ENCODE measurements at regions not wholly inside any gene's neighbourhood (a gene's known extent, or its start where the extent isn't known, plus 50 kb on each side); places are given as distances from the start of the nearest gene placed in this dataset.
A peak's percentile ranks its signal among the peaks of the same experiment; 100 is the strongest.

DNA sequence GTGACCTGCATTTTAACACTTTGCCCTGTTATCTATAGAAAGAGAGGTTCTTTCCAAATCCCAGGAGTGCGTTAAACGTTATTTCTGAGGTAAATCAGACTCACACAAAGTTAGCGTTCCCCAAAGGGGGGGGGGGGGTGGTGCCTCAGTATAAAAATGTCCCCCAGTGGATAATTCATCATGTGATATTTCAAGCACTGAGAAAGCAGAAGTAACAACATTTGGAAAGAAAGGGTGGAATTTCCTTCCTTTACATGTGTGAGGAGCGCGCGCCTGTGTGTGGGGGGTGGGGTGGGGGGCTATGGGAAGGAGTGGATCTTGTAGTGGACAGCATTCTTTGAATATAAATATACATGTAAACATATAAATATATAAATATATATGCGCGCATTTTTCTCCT is 630.9 kb downstream of the NYAP2 start:
- Mint-ChIP-seq H3K4me1 (ENCODE audit: low read depth) (peaks cover 16% of the 10 kb centered on the region), H3K36me3 (ENCODE audit: insufficient read depth) (no peaks in the 10 kb centered on the region), H3K9me3 (no peaks in the 10 kb centered on the region), H3K27me3 (ENCODE audit: low read depth) (peaks cover 36% of the 10 kb centered on the region), H3K4me3 (no peak overlapping the region)
- DNase-seq (no peak), ATAC-seq (no peak)

DNA sequence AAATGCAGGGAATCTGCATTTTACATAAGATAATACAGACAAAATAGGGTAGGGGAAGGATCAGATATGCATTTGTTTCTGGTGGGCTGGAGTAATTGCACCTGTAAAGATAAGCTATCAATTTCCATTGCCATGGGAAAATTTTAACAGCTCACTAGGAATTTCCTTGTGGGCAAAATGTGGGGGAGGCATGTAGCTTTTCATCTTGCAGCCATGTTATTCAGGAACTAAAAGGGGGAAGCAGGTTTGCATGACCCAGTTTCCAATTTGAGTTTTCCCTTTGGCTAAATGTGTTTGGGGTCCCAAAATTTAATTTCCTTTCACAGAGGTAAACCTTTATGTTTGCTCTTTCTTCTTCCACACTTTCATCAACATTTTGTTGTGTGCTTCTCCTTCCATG is 624.4 kb downstream of the NYAP2 start:
- no peak overlapping the region for H3K4me3 Mint-ChIP-seq

GRCh38 chr2:226023383-226023782 is 623.9 kb downstream of the NYAP2 start:
- ATAC-seq (no peak), DNase-seq (no peak)
- Mint-ChIP-seq H3K27me3 (ENCODE audit: low read depth) (peaks cover 3% of the 10 kb centered on the region), H3K4me1 (ENCODE audit: low read depth) (peaks cover 3% of the 10 kb centered on the region), H3K9me3 (peaks cover 7% of the 10 kb centered on the region), H3K36me3 (ENCODE audit: insufficient read depth) (no peaks in the 10 kb centered on the region), H3K4me3 (no peak overlapping the region)

More for the DNA sequence above, 624.4 kb downstream of the NYAP2 start:
- Mint-ChIP-seq H3K9me3 (peaks cover 5% of the 10 kb centered on the region), H3K27me3 (ENCODE audit: low read depth) (peaks cover 5% of the 10 kb centered on the region), H3K4me1 (ENCODE audit: low read depth) (peaks cover 3% of the 10 kb centered on the region), H3K36me3 (ENCODE audit: insufficient read depth) (no peaks in the 10 kb centered on the region)
- no peak for DNase-seq
- no peak for ATAC-seq

- ATAC-seq (no peak), DNase-seq (no peak)
- H3K4me3 Mint-ChIP-seq = no peak overlapping the region
- H3K9me3 Mint-ChIP-seq = peaks cover 13% of the 10 kb centered on the region
- H3K4me1 Mint-ChIP-seq (ENCODE audit: low read depth) = peaks cover 6% of the 10 kb centered on the region
- H3K27me3 Mint-ChIP-seq (ENCODE audit: low read depth) = no peaks in the 10 kb centered on the region
- no peaks in the 10 kb centered on the region for H3K36me3 Mint-ChIP-seq (ENCODE audit: insufficient read depth)
Measured at GRCh38 chr2:226020956-226021355, 621.4 kb downstream of the NYAP2 start.

GRCh38 chr2:226020176-226020575 is 620.7 kb downstream of the NYAP2 start:
- H3K4me1 Mint-ChIP-seq (ENCODE audit: low read depth) = peaks cover 6% of the 10 kb centered on the region
- no peaks in the 10 kb centered on the region for H3K27me3 Mint-ChIP-seq (ENCODE audit: low read depth)
- ATAC-seq = no peak
- no peak overlapping the region for H3K4me3 Mint-ChIP-seq
- H3K9me3 Mint-ChIP-seq = peaks cover 13% of the 10 kb centered on the region
- no peaks in the 10 kb centered on the region for H3K36me3 Mint-ChIP-seq (ENCODE audit: insufficient read depth)
- DNase-seq = no peak

DNA sequence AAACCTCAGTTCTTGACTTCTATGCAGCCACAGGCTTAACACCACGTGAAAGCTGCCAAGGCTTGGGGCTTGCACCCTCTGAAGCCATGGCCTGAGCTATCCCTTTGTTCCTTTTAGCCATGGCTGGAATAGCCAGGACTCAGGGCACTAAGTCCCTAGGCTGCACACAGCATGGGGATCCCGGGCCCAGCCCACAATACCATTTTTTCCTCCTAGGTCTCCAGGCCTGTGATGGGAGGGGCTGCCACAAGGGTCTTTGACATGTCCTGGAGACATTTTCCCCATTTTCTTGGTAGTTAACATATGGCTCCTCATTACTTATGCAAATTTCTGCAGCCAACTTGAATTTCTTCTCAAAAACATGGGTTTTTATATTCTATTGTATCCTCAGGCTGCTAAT is 619.1 kb downstream of the NYAP2 start:
- H3K36me3 Mint-ChIP-seq (ENCODE audit: insufficient read depth) = no peaks in the 10 kb centered on the region
- H3K4me1 Mint-ChIP-seq (ENCODE audit: low read depth) = peaks cover 6% of the 10 kb centered on the region
- H3K4me3 Mint-ChIP-seq = no peak overlapping the region
- no peak for ATAC-seq
- DNase-seq = no peak
- peaks cover 13% of the 10 kb centered on the region for H3K9me3 Mint-ChIP-seq
- H3K27me3 Mint-ChIP-seq (ENCODE audit: low read depth) = no peaks in the 10 kb centered on the region

- DNase-seq = no peak
- no peaks in the 10 kb centered on the region for H3K36me3 Mint-ChIP-seq (ENCODE audit: insufficient read depth)
- no peaks in the 10 kb centered on the region for H3K27me3 Mint-ChIP-seq (ENCODE audit: low read depth)
- no peak overlapping the region for H3K4me3 Mint-ChIP-seq
- H3K9me3 Mint-ChIP-seq = peaks cover 13% of the 10 kb centered on the region
- peaks cover 6% of the 10 kb centered on the region for H3K4me1 Mint-ChIP-seq (ENCODE audit: low read depth)
- ATAC-seq = peak; percentile 75 to 80
Measured at GRCh38 chr2:226017537-226017936, 618.0 kb downstream of the NYAP2 start.

DNA sequence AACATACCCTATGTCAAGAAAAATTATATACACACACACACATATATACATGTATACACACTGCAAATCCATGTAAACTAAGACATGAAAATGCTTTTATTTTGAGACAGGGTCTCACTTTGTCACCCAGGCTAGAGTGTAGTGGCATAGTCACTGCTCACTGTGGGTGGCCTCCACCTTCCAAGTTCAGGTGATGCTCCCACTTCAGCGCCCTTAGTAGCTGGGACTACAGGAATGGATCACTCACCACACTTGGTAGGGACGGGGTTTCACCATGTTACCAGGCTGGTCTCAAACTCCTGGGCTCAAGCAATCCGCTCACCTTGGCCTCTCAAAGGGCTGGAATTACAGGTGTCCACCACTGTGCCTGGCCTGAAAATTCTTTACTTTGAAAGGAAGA is 617.6 kb downstream of the NYAP2 start:
- Mint-ChIP-seq H3K27me3 (ENCODE audit: low read depth) (no peaks in the 10 kb centered on the region), H3K9me3 (peaks cover 13% of the 10 kb centered on the region), H3K4me3 (no peak overlapping the region), H3K36me3 (ENCODE audit: insufficient read depth) (no peaks in the 10 kb centered on the region), H3K4me1 (ENCODE audit: low read depth) (peaks cover 6% of the 10 kb centered on the region)
- ATAC-seq (peak; percentile 8 to 29), DNase-seq (no peak)

- ATAC-seq (no peak), DNase-seq (no peak)
- Mint-ChIP-seq H3K4me3 (no peak overlapping the region), H3K27me3 (ENCODE audit: low read depth) (peaks cover 6% of the 10 kb centered on the region), H3K4me1 (ENCODE audit: low read depth) (no peaks in the 10 kb centered on the region), H3K9me3 (no peaks in the 10 kb centered on the region), H3K36me3 (ENCODE audit: insufficient read depth) (no peaks in the 10 kb centered on the region)
Measured at GRCh38 chr2:226011716-226012450, 612.4 kb downstream of the NYAP2 start.

- no peak overlapping the region for H3K4me3 Mint-ChIP-seq
- ATAC-seq (no peak), DNase-seq (no peak)
- H3K4me1 Mint-ChIP-seq (ENCODE audit: low read depth) = no peaks in the 10 kb centered on the region
- H3K9me3 Mint-ChIP-seq = no peaks in the 10 kb centered on the region
- no peaks in the 10 kb centered on the region for H3K36me3 Mint-ChIP-seq (ENCODE audit: insufficient read depth)
- no peaks in the 10 kb centered on the region for H3K27me3 Mint-ChIP-seq (ENCODE audit: low read depth)
Measured at GRCh38 chr2:226002438-226002837, 602.9 kb downstream of the NYAP2 start.

GRCh38 chr2:226001716-226002115 is 602.2 kb downstream of the NYAP2 start:
- H3K27me3 Mint-ChIP-seq (ENCODE audit: low read depth) = no peaks in the 10 kb centered on the region
- H3K4me3 Mint-ChIP-seq = no peak overlapping the region
- no peak for DNase-seq
- no peaks in the 10 kb centered on the region for H3K4me1 Mint-ChIP-seq (ENCODE audit: low read depth)
- H3K9me3 Mint-ChIP-seq = no peaks in the 10 kb centered on the region
- no peak for ATAC-seq
- no peaks in the 10 kb centered on the region for H3K36me3 Mint-ChIP-seq (ENCODE audit: insufficient read depth)

- DNase-seq = no peak
- Mint-ChIP-seq H3K9me3 (no peaks in the 10 kb centered on the region), H3K4me3 (no peak overlapping the region), H3K4me1 (ENCODE audit: low read depth) (no peaks in the 10 kb centered on the region), H3K27me3 (ENCODE audit: low read depth) (no peaks in the 10 kb centered on the region), H3K36me3 (ENCODE audit: insufficient read depth) (no peaks in the 10 kb centered on the region)
- ATAC-seq = no peak
Measured at GRCh38 chr2:225999692-226000091, 600.2 kb downstream of the NYAP2 start.

- H3K9me3 Mint-ChIP-seq = no peaks in the 10 kb centered on the region
- H3K27me3 Mint-ChIP-seq (ENCODE audit: low read depth) = no peaks in the 10 kb centered on the region
- no peak for ATAC-seq
- no peaks in the 10 kb centered on the region for H3K4me1 Mint-ChIP-seq (ENCODE audit: low read depth)
- no peaks in the 10 kb centered on the region for H3K36me3 Mint-ChIP-seq (ENCODE audit: insufficient read depth)
- DNase-seq = no peak
- H3K4me3 Mint-ChIP-seq = no peak overlapping the region
Measured at GRCh38 chr2:225998653-225999052, 599.1 kb downstream of the NYAP2 start.

GRCh38 chr2:225998116-225998515 is 598.6 kb downstream of the NYAP2 start:
- Mint-ChIP-seq H3K27me3 (ENCODE audit: low read depth) (no peaks in the 10 kb centered on the region), H3K4me1 (ENCODE audit: low read depth) (no peaks in the 10 kb centered on the region), H3K9me3 (no peaks in the 10 kb centered on the region), H3K4me3 (no peak overlapping the region), H3K36me3 (ENCODE audit: insufficient read depth) (no peaks in the 10 kb centered on the region)
- ATAC-seq (no peak), DNase-seq (no peak)

DNA sequence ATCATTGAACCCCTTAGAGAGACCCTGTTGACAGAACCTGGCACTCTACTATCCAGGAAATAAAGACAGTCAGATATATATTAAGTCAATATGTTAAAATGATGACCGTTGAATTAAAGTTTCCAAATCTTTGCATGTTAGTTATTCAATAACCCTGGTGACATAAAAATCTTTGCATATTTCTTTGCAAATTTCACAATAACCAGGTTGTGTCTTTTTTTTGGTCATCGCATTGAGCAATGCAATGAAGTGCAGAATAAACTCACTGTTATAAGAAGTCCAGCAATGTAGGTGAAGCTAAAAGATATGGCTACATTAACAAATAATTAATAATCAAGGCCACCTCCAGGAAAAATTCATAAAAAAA is 596.9 kb downstream of the NYAP2 start:
- Mint-ChIP-seq H3K4me1 (ENCODE audit: low read depth) (no peaks in the 10 kb centered on the region), H3K9me3 (no peaks in the 10 kb centered on the region), H3K4me3 (no peak overlapping the region), H3K36me3 (ENCODE audit: insufficient read depth) (no peaks in the 10 kb centered on the region), H3K27me3 (ENCODE audit: low read depth) (no peaks in the 10 kb centered on the region)
- DNase-seq = no peak
- ATAC-seq = no peak
